ENCODE measurements at regions not wholly inside any gene's neighbourhood (a gene's known extent, or its start where the extent isn't known, plus 50 kb on each side); places are given as distances from the start of the nearest gene placed in this dataset.

DNA sequence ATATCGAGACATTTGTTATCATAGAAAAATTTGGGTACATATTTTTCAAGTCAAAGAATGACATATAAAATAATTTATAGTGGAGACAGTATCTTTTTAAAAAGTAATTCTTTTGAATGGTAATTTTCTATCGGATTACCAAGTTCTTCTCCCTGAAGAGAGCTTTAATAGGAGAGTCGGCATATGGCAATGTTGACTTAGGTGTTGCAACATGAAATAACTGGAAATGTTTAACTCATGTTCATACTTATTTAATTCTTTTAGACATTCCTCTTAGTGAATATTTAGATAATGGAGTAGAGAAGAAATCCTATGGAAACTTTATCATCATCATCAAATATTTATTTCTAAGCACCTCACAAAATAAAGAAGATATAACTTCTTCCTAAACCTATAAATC is 118.2 kb upstream of the CTNND2 start:
- TF ChIP-seq, protein P1, sequence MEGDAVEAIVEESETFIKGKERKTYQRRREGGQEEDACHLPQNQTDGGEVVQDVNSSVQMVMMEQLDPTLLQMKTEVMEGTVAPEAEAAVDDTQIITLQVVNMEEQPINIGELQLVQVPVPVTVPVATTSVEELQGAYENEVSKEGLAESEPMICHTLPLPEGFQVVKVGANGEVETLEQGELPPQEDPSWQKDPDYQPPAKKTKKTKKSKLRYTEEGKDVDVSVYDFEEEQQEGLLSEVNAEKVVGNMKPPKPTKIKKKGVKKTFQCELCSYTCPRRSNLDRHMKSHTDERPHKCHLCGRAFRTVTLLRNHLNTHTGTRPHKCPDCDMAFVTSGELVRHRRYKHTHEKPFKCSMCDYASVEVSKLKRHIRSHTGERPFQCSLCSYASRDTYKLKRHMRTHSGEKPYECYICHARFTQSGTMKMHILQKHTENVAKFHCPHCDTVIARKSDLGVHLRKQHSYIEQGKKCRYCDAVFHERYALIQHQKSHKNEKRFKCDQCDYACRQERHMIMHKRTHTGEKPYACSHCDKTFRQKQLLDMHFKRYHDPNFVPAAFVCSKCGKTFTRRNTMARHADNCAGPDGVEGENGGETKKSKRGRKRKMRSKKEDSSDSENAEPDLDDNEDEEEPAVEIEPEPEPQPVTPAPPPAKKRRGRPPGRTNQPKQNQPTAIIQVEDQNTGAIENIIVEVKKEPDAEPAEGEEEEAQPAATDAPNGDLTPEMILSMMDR (IDR thresholded peaks at IDR 0.05; ENCODE audit: control insufficient read depth, insufficient read depth, low read depth, low read length, missing control alignments) = no peak
- H3K4me3 ChIP-seq (ENCODE audit: control insufficient read depth, low read depth, low read length) = no peak overlapping the region
- DNase-seq (ENCODE audit: low read depth) = no peak

DNA sequence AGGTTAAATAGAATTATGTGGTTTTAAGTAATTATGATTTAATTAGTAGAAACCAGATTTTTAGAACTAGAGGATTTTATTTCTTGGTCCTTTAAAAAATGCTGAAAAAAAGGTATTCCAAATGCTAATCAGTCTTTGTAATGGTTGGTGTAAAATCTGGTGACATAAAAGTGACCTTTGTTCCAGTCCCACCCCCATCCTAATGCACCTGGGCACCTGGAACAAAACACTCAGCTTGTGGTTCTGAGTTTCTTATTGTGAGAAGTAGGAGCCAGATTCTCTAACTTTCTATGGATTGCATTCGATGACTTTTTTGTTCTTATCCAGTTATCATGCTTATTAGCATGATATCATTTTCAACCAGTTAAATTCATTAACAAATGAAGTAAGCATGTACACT is 115.1 kb upstream of the CTNND2 start:
- TF ChIP-seq, protein P1 (IDR thresholded peaks at IDR 0.05; ENCODE audit: control insufficient read depth, insufficient read depth, low read depth, low read length, missing control alignments) = no peak
- no peak for DNase-seq (ENCODE audit: low read depth)
- no peak overlapping the region for H3K4me3 ChIP-seq (ENCODE audit: control insufficient read depth, low read depth, low read length)

DNA sequence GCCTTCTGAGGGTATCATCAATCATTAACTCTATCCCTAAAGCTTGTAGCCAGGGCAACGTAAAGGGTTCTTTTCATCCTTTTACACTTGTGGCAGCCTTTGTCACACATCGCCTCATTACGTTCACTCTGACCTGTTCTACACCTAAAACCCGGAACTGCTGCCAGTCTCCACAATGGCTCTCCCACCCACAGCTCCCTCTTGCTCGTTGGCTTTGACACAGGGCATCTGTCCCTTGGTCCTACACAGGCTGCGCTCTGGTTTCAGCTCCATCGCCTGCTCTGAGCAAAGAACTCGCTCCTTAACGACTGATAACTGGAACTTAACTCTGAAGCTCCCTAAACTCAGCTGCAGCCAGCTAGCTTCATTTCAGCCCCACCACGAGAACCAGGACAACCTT is 112.8 kb upstream of the CTNND2 start:
- no peak overlapping the region for H3K4me3 ChIP-seq (ENCODE audit: control insufficient read depth, low read depth, low read length)
- no peak for DNase-seq (ENCODE audit: low read depth)
- TF ChIP-seq, protein P1 (IDR thresholded peaks at IDR 0.05; ENCODE audit: control insufficient read depth, insufficient read depth, low read depth, low read length, missing control alignments) = no peak

DNA sequence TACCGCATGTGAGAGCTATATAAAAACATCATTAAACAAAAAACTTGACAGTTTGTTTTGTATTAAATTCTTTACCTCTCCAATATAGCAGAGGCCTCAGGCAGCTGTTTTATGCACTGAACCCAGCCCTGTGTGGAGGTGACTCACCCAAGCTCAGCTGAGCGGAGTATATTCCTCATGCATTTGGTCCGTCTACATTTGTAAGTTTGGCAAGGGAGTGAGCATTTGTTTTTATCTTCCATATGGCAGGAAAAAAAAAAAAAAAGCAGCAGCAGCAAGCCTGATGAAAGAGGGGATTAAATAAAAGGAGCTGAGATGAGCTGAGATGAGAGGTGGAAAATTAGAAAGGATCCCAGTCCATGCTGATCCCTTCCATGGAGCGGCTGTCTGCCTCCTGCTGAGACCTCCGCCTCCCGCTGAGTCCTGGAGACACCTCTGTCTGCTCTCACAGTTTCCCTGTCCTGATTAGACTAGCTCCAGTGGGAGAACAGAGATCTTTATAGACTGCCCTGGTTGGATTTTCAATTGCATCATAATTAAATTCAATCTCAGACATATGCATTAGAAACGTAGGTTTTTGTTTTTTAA is 112.0 kb upstream of the CTNND2 start:
- DNase-seq (ENCODE audit: low read depth) = no peak
- no peak overlapping the region for H3K4me3 ChIP-seq (ENCODE audit: control insufficient read depth, low read depth, low read length)
- TF ChIP-seq, protein P1 (IDR thresholded peaks at IDR 0.05; ENCODE audit: control insufficient read depth, insufficient read depth, low read depth, low read length, missing control alignments) = no peak

DNA sequence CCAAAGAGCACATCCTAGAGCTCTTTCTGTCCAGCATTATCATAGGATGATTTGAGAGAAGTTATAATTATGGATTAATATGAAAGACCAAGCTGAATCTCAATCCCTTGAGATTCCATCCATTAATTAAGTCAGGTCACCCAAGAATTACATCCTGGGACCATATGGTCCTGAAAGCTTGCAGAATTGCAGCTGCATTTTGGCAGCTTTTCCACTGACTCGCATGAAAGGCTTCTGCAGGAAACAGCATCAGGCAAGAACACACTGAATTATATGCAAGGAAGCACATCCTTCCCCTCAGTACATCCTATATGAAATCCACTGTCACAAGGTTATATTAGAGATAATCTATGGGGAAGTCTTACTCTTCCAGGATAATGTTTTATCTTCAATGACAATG is 109.1 kb upstream of the CTNND2 start:
- no peak overlapping the region for H3K4me3 ChIP-seq (ENCODE audit: control insufficient read depth, low read depth, low read length)
- TF ChIP-seq, protein P1 (IDR thresholded peaks at IDR 0.05; ENCODE audit: control insufficient read depth, insufficient read depth, low read depth, low read length, missing control alignments) = no peak
- no peak for DNase-seq (ENCODE audit: low read depth)

DNA sequence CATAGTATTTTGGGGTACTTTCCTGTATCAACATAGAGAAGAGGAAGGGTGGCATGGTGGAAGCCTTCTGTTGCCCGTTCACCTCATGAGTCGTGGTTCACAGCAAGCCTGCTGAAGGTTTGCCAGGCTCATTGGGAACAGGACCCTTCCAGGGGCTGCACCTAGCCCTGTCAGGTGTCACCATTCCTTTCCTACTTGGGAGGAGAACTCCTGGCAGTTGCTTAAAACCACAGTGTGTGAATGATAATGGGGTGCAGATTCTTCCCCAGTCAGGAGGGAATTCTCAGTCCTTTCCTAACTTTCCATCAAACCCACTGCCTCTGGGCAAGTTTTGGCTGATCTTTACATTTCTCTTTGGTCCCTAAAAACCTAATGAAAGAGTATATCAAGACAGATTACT is 99.4 kb upstream of the CTNND2 start:
- no peak overlapping the region for H3K4me3 ChIP-seq (ENCODE audit: control insufficient read depth, low read depth, low read length)
- TF ChIP-seq, protein P1 (IDR thresholded peaks at IDR 0.05; ENCODE audit: control insufficient read depth, insufficient read depth, low read depth, low read length, missing control alignments) = no peak
- DNase-seq (ENCODE audit: low read depth) = no peak

DNA sequence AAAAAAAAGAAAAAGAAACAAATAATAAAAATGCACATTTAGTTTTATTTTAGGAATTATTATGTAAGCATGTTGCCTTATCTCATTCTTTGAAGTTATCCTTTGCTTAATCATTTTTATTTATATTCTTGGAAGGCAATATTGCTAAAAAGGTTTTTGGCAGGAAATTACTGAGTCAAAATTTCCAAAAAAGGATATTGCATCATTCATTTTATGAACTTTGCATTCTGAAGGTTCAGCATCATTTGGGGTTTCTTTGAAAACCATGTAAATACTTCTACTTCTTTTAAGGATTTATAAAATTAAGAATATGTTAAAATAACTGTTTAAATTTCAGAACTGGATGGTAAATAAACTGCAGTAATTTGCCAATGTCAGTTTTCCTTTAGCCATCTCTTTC is 94.2 kb upstream of the CTNND2 start:
- TF ChIP-seq, protein P1 (IDR thresholded peaks at IDR 0.05; ENCODE audit: control insufficient read depth, insufficient read depth, low read depth, low read length, missing control alignments) = no peak
- no peak for DNase-seq (ENCODE audit: low read depth)
- H3K4me3 ChIP-seq (ENCODE audit: control insufficient read depth, low read depth, low read length) = no peak overlapping the region

All from AG09309 (cell line).